OCI-LY7 (cell line): ENCODE measurements at regions not wholly inside any gene's neighbourhood (a gene's known extent, or its start where the extent isn't known, plus 50 kb on each side); places are given as distances from the start of the nearest gene placed in this dataset.

Experiments
- EZH2phosphoT487 ChIP-seq: fragments of 200-600 bp; sonication (generic); IDR thresholded peaks from 2 replicates; pipeline ENCODE4 v1.6.1; 2018; ENCODE audit warnings: low read depth, borderline replicate concordance, mild to moderate bottlenecking, mixed run types, antibody characterized with exemption, low read length, moderate library complexity, mixed read lengths
- TF ChIP-seq, protein P1 (sequence below): fragments of 200-600 bp; sonication (generic); conservative IDR thresholded peaks from 2 replicates; pipeline ENCODE4 v1.5.1; 2014; ENCODE audit warnings: mild to moderate bottlenecking, antibody characterized with exemption, low read length, moderate library complexity, mixed read lengths

DNA sequence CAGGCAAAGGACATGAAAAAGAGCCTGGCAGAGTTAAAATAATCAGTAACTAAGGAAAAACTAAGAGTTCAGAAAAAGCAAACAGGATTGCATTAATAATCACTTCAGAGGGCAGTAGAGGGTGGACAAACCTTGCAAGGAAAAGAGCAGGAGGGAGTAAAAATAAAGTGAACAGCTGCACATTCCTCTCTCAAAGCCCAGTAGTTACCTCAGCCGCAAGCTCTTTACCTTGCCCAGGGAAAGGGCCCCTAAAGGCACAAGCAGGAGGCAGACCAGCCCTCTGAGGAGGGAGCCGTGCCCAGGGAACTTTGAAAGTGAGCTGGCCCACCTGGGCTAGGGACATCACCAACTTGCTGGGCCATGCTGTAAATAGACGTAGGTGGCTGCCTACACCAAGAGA, 196.9 kb downstream of the C1D start:
- TF ChIP-seq, protein P1, sequence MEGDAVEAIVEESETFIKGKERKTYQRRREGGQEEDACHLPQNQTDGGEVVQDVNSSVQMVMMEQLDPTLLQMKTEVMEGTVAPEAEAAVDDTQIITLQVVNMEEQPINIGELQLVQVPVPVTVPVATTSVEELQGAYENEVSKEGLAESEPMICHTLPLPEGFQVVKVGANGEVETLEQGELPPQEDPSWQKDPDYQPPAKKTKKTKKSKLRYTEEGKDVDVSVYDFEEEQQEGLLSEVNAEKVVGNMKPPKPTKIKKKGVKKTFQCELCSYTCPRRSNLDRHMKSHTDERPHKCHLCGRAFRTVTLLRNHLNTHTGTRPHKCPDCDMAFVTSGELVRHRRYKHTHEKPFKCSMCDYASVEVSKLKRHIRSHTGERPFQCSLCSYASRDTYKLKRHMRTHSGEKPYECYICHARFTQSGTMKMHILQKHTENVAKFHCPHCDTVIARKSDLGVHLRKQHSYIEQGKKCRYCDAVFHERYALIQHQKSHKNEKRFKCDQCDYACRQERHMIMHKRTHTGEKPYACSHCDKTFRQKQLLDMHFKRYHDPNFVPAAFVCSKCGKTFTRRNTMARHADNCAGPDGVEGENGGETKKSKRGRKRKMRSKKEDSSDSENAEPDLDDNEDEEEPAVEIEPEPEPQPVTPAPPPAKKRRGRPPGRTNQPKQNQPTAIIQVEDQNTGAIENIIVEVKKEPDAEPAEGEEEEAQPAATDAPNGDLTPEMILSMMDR = no peak
- TF ChIP-seq EZH2phosphoT487 = no peak
